ENCODE measurements at regions not wholly inside any gene's neighbourhood (a gene's known extent, or its start where the extent isn't known, plus 50 kb on each side); places are given as distances from the start of the nearest gene placed in this dataset.

- H3K9me2 ChIP-seq (ENCODE audit: low read depth, low read length) = no peaks in the 10 kb centered on the region
- H3F3A ChIP-seq (ENCODE audit: insufficient read depth, low read length) = no peaks in the 10 kb centered on the region
- no peak overlapping the region for H3K4me2 ChIP-seq (ENCODE audit: low read length)
- H3K4me1 ChIP-seq (ENCODE audit: insufficient read depth, low read length, severe bottlenecking) = no peaks in the 10 kb centered on the region
- no peak overlapping the region for H3K27ac ChIP-seq (ENCODE audit: low read depth, low read length, poor library complexity, severe bottlenecking)
- no peaks in the 10 kb centered on the region for H3K79me2 ChIP-seq (ENCODE audit: insufficient read depth, low read length)
- no peaks in the 10 kb centered on the region for H4K20me1 ChIP-seq (ENCODE audit: insufficient read depth, low read length)
- H3K4me3 ChIP-seq (ENCODE audit: low read depth, low read length, poor library complexity, severe bottlenecking) = no peak overlapping the region
- H3K36me3 ChIP-seq (ENCODE audit: insufficient read depth, low read length) = no peaks in the 10 kb centered on the region
- no peak for TF ChIP-seq EZH2 (IDR thresholded peaks at IDR 0.05; ENCODE audit: borderline replicate concordance, low read length)
- TF ChIP-seq, protein P1, sequence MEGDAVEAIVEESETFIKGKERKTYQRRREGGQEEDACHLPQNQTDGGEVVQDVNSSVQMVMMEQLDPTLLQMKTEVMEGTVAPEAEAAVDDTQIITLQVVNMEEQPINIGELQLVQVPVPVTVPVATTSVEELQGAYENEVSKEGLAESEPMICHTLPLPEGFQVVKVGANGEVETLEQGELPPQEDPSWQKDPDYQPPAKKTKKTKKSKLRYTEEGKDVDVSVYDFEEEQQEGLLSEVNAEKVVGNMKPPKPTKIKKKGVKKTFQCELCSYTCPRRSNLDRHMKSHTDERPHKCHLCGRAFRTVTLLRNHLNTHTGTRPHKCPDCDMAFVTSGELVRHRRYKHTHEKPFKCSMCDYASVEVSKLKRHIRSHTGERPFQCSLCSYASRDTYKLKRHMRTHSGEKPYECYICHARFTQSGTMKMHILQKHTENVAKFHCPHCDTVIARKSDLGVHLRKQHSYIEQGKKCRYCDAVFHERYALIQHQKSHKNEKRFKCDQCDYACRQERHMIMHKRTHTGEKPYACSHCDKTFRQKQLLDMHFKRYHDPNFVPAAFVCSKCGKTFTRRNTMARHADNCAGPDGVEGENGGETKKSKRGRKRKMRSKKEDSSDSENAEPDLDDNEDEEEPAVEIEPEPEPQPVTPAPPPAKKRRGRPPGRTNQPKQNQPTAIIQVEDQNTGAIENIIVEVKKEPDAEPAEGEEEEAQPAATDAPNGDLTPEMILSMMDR (IDR thresholded peaks at IDR 0.05; ENCODE audit: low read length) = no peak
- H3K9me3 ChIP-seq (ENCODE audit: low read length) = no peaks in the 10 kb centered on the region
- no peaks in the 10 kb centered on the region for H3K27me3 ChIP-seq (ENCODE audit: insufficient read depth, low read length)
- no peak overlapping the region for H3K9ac ChIP-seq (ENCODE audit: low read length)
- no peak overlapping the region for H2AFZ ChIP-seq (ENCODE audit: low read length)
Measured at GRCh38 chr3:106290304-106290997, 421.6 kb upstream of the CBLB start.

GRCh38 chr3:106293161-106293560, 424.3 kb upstream of the CBLB start:
- Histone ChIP-seq H3K36me3 (ENCODE audit: insufficient read depth, low read length) (no peaks in the 10 kb centered on the region), H3K27ac (ENCODE audit: low read depth, low read length, poor library complexity, severe bottlenecking) (no peak overlapping the region), H4K20me1 (ENCODE audit: insufficient read depth, low read length) (no peaks in the 10 kb centered on the region), H3K9ac (ENCODE audit: low read length) (no peak overlapping the region), H3K27me3 (ENCODE audit: insufficient read depth, low read length) (no peaks in the 10 kb centered on the region), H3K4me3 (ENCODE audit: low read depth, low read length, poor library complexity, severe bottlenecking) (no peak overlapping the region), H3F3A (ENCODE audit: insufficient read depth, low read length) (no peaks in the 10 kb centered on the region), H3K4me2 (ENCODE audit: low read length) (no peak overlapping the region), H3K79me2 (ENCODE audit: insufficient read depth, low read length) (no peaks in the 10 kb centered on the region), H3K4me1 (ENCODE audit: insufficient read depth, low read length, severe bottlenecking) (no peaks in the 10 kb centered on the region), H3K9me3 (ENCODE audit: low read length) (no peaks in the 10 kb centered on the region), H2AFZ (ENCODE audit: low read length) (no peak overlapping the region), H3K9me2 (ENCODE audit: low read depth, low read length) (no peaks in the 10 kb centered on the region)
- TF ChIP-seq EZH2 (IDR thresholded peaks at IDR 0.05; ENCODE audit: borderline replicate concordance, low read length) = no peak
- TF ChIP-seq, protein P1 (IDR thresholded peaks at IDR 0.05; ENCODE audit: low read length) = no peak

- Histone ChIP-seq H3K9me2 (ENCODE audit: low read depth, low read length) (no peaks in the 10 kb centered on the region), H3F3A (ENCODE audit: insufficient read depth, low read length) (no peaks in the 10 kb centered on the region), H3K4me2 (ENCODE audit: low read length) (no peak overlapping the region), H2AFZ (ENCODE audit: low read length) (0 out of 2 replicates have a peak overlapping the region, but pooled peaks have one; percentile 56), H3K36me3 (ENCODE audit: insufficient read depth, low read length) (no peaks in the 10 kb centered on the region), H3K4me3 (ENCODE audit: low read depth, low read length, poor library complexity, severe bottlenecking) (no peak overlapping the region), H3K4me1 (ENCODE audit: insufficient read depth, low read length, severe bottlenecking) (no peaks in the 10 kb centered on the region), H3K27me3 (ENCODE audit: insufficient read depth, low read length) (no peaks in the 10 kb centered on the region), H3K9ac (ENCODE audit: low read length) (no peak overlapping the region), H3K79me2 (ENCODE audit: insufficient read depth, low read length) (no peaks in the 10 kb centered on the region), H3K27ac (ENCODE audit: low read depth, low read length, poor library complexity, severe bottlenecking) (no peak overlapping the region), H3K9me3 (ENCODE audit: low read length) (no peaks in the 10 kb centered on the region), H4K20me1 (ENCODE audit: insufficient read depth, low read length) (no peaks in the 10 kb centered on the region)
- TF ChIP-seq, protein P1 (IDR thresholded peaks at IDR 0.05; ENCODE audit: low read length) = no peak
- TF ChIP-seq EZH2 (IDR thresholded peaks at IDR 0.05; ENCODE audit: borderline replicate concordance, low read length) = no peak
Measured at GRCh38 chr3:106294121-106294520, 425.3 kb upstream of the CBLB start.

All from OCI-LY1 (cell line).